Fibroblast of mammary gland (primary cell): ENCODE measurements at regions not wholly inside any gene's neighbourhood (a gene's known extent, or its start where the extent isn't known, plus 50 kb on each side); places are given as distances from the start of the nearest gene placed in this dataset.
"Not testable (repeated sequence)": the region's sequence is repeated elsewhere in the genome, so short reads cannot be mapped to it uniquely, and the experiment has no call there.

ENCODE experiments used
- DNase-seq: peaks from one replicate; pipeline ENCODE4 v3.0.0-alpha.2; 2010; ENCODE audit warnings: low read depth
- H3K4me3 ChIP-seq: 2 replicates; pipeline ENCODE4 v1.5.1; 2011; ENCODE audit warnings: low read depth, mild to moderate bottlenecking, low read length, moderate library complexity; ENCODE audit not compliant: control insufficient read depth

DNA sequence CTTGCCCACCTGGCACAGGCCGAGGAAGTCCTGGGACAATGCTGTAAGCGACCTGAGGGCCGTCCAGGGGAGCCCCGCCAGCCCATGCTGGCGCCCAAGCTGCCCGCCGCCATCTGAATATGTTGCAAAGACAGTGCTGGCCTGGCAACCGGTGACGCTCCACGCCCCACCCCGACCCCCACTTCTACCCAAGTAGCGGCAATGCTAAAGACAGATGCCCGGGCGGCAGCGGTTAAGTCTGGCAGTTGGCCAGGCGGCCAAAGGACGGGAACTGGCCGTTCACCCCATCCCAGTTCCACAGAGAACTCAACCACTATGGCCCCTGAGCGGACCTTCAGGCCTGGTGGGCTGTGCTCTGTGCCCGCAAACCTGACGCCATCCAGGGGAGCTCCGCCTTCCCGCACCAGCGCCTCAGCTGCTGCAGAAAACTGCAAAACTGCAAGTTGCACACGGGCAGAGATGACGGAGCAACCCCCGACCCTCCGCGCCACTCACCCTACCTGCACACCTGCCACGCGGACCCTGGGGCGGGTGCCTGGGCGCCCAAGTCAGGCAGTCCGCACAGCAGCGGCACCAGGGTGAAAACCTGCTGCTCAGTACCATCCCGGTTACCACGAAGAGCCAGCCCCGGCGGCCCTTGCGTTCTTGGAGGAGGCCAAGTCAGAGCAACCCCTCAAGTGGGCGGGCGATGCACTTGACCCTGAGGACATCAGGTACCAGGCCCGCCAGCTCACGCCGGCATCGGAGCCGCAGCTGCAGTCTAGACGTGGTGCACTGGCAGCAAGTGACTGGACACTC lies 667.6 kb downstream of the SPATA31A6 start:
- not testable (repeated sequence) for H3K4me3 ChIP-seq, DNase-seq

DNA sequence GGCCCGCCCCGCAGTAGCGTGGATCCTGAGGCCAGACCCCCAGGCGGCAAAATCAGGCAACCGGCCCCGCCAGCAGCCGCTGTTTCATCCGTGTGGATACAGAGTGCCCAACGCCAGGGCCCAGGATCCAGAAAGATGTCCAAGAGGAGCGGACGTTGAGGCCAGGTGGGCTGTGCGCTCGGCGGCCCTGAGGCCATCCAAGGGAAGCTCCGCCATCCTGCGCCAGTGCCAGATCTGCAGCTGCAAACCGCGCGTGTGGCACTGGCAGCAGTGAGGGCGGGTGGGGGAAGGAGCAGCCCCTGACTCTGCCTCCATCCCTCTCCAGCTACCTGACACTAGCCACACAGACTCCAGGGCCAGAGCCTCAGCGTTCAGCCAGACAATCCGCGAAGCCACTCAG lies 668.2 kb downstream of the SPATA31A6 start:
- H3K4me3 ChIP-seq, DNase-seq: not testable (repeated sequence)

DNA sequence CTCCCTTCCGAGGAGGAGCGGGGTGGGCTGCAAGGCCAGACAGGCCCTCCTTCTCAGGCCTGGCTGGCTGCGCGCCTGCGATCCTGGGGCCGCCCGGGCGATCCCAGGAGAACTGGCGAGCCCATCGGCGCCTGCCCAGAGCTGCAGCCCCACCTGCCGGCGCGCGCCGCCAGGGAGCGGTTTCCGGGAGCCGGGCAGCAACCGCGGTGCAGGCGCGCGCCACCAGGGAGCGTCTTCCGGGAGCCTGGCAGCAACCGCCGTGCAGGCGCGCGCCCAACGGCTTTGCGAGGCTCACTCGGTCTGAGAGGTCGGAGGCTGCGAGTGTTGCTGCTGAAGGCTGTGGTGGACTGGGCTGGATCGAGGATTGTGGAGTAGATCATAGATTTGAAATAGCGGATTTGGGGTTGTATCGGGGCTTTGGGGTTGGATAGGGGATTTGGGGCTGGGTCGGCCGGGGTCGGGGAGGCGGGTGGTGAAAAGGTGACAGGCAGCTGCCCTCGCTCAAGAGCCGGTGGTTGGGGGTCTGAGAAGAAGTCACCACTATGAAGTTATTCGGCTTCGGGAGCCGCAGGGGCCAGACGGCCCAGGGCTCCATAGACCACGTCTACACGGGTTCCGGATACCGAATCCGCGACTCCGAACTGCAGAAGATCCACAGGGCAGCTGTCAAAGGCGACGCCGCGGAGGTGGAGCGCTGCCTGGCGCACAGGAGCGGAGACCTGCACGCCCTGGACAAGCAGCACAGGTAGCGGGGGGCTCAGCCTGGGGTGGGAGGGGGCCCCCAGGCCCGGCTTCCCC lies 668.9 kb downstream of the SPATA31A6 start:
- DNase-seq, result peak; percentile 31
- not testable (repeated sequence) for H3K4me3 ChIP-seq

DNA sequence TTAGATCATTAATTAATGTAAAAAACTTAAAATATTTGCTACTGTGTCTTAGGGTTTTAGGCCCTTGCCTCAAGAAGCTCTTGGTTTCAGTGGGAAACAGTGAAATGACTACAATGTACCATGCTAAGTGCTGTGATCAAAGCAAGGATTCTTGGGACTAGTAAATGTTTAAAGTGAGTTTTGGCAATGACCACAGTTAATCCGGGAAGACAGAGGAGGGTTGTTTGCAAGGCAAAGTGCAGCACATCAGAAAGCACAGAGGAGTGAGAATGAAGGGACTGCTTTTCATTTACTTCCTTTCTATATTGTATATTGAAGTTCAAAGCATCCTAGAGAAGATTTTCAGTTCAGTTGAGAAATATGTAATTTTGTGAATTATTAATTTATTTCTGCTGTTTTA lies 676.7 kb downstream of the SPATA31A6 start:
- H3K4me3 ChIP-seq, DNase-seq: not testable (repeated sequence)

DNA sequence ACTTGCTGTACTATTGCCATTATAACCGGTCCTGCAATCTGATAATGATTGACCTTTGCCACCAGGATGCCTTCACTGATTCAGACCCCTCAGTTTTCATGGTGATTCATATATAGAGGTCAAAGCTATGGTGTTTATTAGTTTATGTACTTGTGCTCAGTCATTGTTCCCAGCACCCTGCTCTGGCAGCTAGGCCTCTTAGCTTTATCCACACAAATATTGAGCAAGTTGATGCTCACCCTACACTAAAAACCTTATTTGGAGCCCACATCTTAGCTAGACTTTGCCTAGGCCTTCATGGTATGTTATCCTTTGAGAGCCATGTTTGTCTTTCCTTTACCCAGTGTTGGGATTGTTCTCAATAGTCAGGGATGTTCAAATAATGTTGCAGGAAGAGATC lies 679.0 kb downstream of the SPATA31A6 start:
- H3K4me3 ChIP-seq, DNase-seq: not testable (repeated sequence)
